Activated CD8-positive, alpha-beta memory T cell treated with anti-CD3 and anti-CD28 coated beads, Interleukin-2, amount 50 U/mL, for 1 hour (primary cell): ENCODE measurements at regions not wholly inside any gene's neighbourhood (a gene's known extent, or its start where the extent isn't known, plus 50 kb on each side); places are given as distances from the start of the nearest gene placed in this dataset.

ENCODE experiments used
- DNase-seq: peaks from one replicate; pipeline ENCODE4 v3.0.0-alpha.2; 2020; ENCODE audit errors: extremely low read depth

- DNase-seq, result no peak
These were observed 132.2 kb upstream of the NPVF start for GRCh38 chr7:25360451-25360850.

- DNase-seq, result no peak
These were observed 133.1 kb upstream of the NPVF start for GRCh38 chr7:25361387-25361786.

- no peak for DNase-seq
These were observed 133.6 kb upstream of the NPVF start for GRCh38 chr7:25361863-25362262.

GRCh38 chr7:25368599-25369201, 140.4 kb upstream of the NPVF start:
- no peak for DNase-seq

GRCh38 chr7:25369786-25370185, 141.5 kb upstream of the NPVF start:
- DNase-seq, result no peak

GRCh38 chr7:25371972-25372371, 143.7 kb upstream of the NPVF start:
- DNase-seq, result no peak

GRCh38 chr7:25375805-25376600, 147.7 kb upstream of the NPVF start:
- no peak for DNase-seq

- no peak for DNase-seq
These were observed 151.3 kb upstream of the NPVF start for GRCh38 chr7:25379351-25380300.

GRCh38 chr7:25381818-25382589, 153.7 kb upstream of the NPVF start:
- no peak for DNase-seq

- DNase-seq, result no peak
These were observed 154.6 kb upstream of the NPVF start for GRCh38 chr7:25382869-25383268.

- no peak for DNase-seq
These were observed 155.1 kb upstream of the NPVF start for GRCh38 chr7:25383402-25383801.

- DNase-seq, result no peak
These were observed 156.7 kb upstream of the NPVF start for GRCh38 chr7:25384788-25385505.

GRCh38 chr7:25385506-25386136, 157.3 kb upstream of the NPVF start:
- no peak for DNase-seq

- no peak for DNase-seq
These were observed 158.0 kb upstream of the NPVF start for GRCh38 chr7:25386311-25386744.

GRCh38 chr7:25388681-25389080, 160.4 kb upstream of the NPVF start:
- no peak for DNase-seq

GRCh38 chr7:25389489-25390106, 161.3 kb upstream of the NPVF start:
- DNase-seq, result no peak

- DNase-seq, result no peak
These were observed 163.1 kb upstream of the NPVF start for GRCh38 chr7:25391295-25391861.

- DNase-seq, result no peak
These were observed 163.8 kb upstream of the NPVF start for GRCh38 chr7:25391961-25392587.
